Lung (tissue), 11 donors: ENCODE measurements at regions not wholly inside any gene's neighbourhood (a gene's known extent, or its start where the extent isn't known, plus 50 kb on each side); places are given as distances from the start of the nearest gene placed in this dataset.

Experiments
- ATAC-seq: fragments of 200-7000 bp; cut with Tn5 transposase; one replicate; pipeline ENCODE4 v1.9.1; 2020; ENCODE audit warnings: moderate number of reproducible peaks; ENCODE audit not compliant: insufficient read depth, low FRiP score
- DNase-seq, 3 donors: peaks; one replicate each; pipeline ENCODE4 v3.0.0-alpha.2; 2013 to 2017
- H3K27ac ChIP-seq, 2 donors: one replicate each; pipeline ENCODE4 v1.5.1; 2013; ENCODE audit warnings: mild to moderate bottlenecking in 2 of 2, moderate library complexity in 2 of 2, control low read depth in 1 of 2, inconsistent platforms in 1 of 2, low read depth in 1 of 2, low read length in 1 of 2
- H3K27me3 ChIP-seq, 3 donors: one replicate each; pipeline ENCODE4 v1.5.1; 2013; ENCODE audit warnings: low read length in 2 of 3; ENCODE audit not compliant: control insufficient read depth in 3 of 3, insufficient read depth in 3 of 3
- H3K36me3 ChIP-seq, 4 donors: one replicate each; pipeline ENCODE4 v1.5.1; 2013; ENCODE audit warnings: low read length in 4 of 4, mild to moderate bottlenecking in 1 of 4, moderate library complexity in 1 of 4; ENCODE audit not compliant: control insufficient read depth in 4 of 4, insufficient read depth in 4 of 4
- H3K4me1 ChIP-seq, 5 donors: one replicate each; pipeline ENCODE4 v1.5.1; 2013; ENCODE audit warnings: low read length in 5 of 5, mild to moderate bottlenecking in 2 of 5, moderate library complexity in 1 of 5; ENCODE audit not compliant: control insufficient read depth in 5 of 5, insufficient read depth in 5 of 5
- H3K4me3 ChIP-seq: one replicate; pipeline ENCODE4 v1.5.1; 2013; ENCODE audit warnings: mild to moderate bottlenecking, control low read depth, moderate library complexity
- H3K9ac ChIP-seq, 2 donors: one replicate each; pipeline ENCODE4 v1.5.1; 2013; ENCODE audit warnings: low read length in 2 of 2, control low read depth in 1 of 2; ENCODE audit not compliant: insufficient read depth in 1 of 2
- H3K9me3 ChIP-seq, 4 donors: one replicate each; pipeline ENCODE4 v1.5.1; 2013; ENCODE audit warnings: low read length in 3 of 4, mild to moderate bottlenecking in 1 of 4, moderate library complexity in 1 of 4; ENCODE audit not compliant: control insufficient read depth in 4 of 4, insufficient read depth in 3 of 4
- WGBS, 2 donors: extraction: QIAGEN DNeasy Blood & Tissue Kit; methylation state at CpG; one replicate each; pipeline ENCODE4 v1.1.7; 2013; 5-methylcytosine and 5-hydroxymethylcytosine counted together
- TF ChIP-seq, protein P1 (sequence below): IDR thresholded peaks from 2 replicates; pipeline ENCODE4 v1.5.1; 2012; ENCODE audit warnings: mild to moderate bottlenecking; ENCODE audit errors: control extremely low read depth, extremely low read depth
- donor health status: control.
- donor health status: control.
- donor health status: Bipolar disorder and iron deficiency.
- donor health status: healthy.
- donor health status: DM: yes; HTN: yes; CAD: no.

- no peak overlapping the region for H3K4me3 ChIP-seq
- H3K4me1 ChIP-seq = peaks cover 0 to 6% (median 0%) of the 10 kb centered on the region in 5 donors
- H3K9ac ChIP-seq = no peak overlapping the region
- H3K9me3 ChIP-seq = peaks cover 0 to 3% (median 0%) of the 10 kb centered on the region in 4 donors
- H3K27me3 ChIP-seq = no peaks in the 10 kb centered on the region
- no peak for ATAC-seq
- TF ChIP-seq, protein P1, sequence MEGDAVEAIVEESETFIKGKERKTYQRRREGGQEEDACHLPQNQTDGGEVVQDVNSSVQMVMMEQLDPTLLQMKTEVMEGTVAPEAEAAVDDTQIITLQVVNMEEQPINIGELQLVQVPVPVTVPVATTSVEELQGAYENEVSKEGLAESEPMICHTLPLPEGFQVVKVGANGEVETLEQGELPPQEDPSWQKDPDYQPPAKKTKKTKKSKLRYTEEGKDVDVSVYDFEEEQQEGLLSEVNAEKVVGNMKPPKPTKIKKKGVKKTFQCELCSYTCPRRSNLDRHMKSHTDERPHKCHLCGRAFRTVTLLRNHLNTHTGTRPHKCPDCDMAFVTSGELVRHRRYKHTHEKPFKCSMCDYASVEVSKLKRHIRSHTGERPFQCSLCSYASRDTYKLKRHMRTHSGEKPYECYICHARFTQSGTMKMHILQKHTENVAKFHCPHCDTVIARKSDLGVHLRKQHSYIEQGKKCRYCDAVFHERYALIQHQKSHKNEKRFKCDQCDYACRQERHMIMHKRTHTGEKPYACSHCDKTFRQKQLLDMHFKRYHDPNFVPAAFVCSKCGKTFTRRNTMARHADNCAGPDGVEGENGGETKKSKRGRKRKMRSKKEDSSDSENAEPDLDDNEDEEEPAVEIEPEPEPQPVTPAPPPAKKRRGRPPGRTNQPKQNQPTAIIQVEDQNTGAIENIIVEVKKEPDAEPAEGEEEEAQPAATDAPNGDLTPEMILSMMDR = no peak
- peak in 2 of 3 donors; percentile 83 to 88 for DNase-seq
- no peak overlapping the region for H3K27ac ChIP-seq
- WGBS, 2 donors = 43 to 53% methylated on average over 2 of the region's 2 CpGs
- no peaks in the 10 kb centered on the region for H3K36me3 ChIP-seq
Observed at GRCh38 chr4:11564021-11564420, 135.3 kb upstream of the HS3ST1 start.

GRCh38 chr4:11549525-11549924, 120.8 kb upstream of the HS3ST1 start:
- peaks cover 0 to 3% (median 0%) of the 10 kb centered on the region in 5 donors for H3K4me1 ChIP-seq
- DNase-seq (no peak), ATAC-seq (no peak)
- H3K4me3 ChIP-seq = no peak overlapping the region
- no peaks in the 10 kb centered on the region for H3K9me3 ChIP-seq
- TF ChIP-seq, protein P1 = no peak
- H3K27me3 ChIP-seq = no peaks in the 10 kb centered on the region
- no peaks in the 10 kb centered on the region for H3K36me3 ChIP-seq
- H3K27ac ChIP-seq = no peak overlapping the region
- no peak overlapping the region for H3K9ac ChIP-seq

DNA sequence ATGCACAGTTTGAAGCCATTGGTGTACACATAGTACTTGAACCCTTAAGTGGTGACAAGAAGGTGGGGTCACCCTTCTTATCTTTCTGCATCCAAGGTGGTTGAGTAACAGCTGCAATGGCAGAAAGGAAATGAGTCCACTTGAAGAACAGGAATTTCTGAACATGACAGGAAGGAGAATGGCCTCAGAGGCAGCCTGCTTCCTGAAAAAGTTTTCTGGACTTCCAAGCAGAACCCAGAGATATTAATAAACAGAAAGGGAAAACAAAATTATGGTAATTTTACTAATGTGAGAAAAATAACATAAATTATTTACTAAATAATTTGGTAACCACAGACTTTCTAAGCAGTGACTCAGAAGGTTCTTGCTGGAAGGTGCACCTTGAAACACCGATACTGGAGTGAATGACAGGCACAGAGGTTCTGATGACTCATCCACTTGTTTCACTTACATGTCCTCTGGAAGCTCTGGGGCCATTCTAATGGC, 119.9 kb upstream of the HS3ST1 start:
- no peak overlapping the region for H3K27ac ChIP-seq
- peaks cover 0 to 3% (median 0%) of the 10 kb centered on the region in 5 donors for H3K4me1 ChIP-seq
- 41 to 46% methylated on average over 1 of the region's 1 CpG for WGBS, 2 donors
- DNase-seq (no peak), ATAC-seq (peak; percentile 64)
- H3K27me3 ChIP-seq = no peaks in the 10 kb centered on the region
- no peaks in the 10 kb centered on the region for H3K9me3 ChIP-seq
- TF ChIP-seq, protein P1 = no peak
- H3K36me3 ChIP-seq = no peaks in the 10 kb centered on the region
- H3K4me3 ChIP-seq = no peak overlapping the region
- no peak overlapping the region for H3K9ac ChIP-seq
